Fibroblast of mammary gland (primary cell): ENCODE measurements at regions not wholly inside any gene's neighbourhood (a gene's known extent, or its start where the extent isn't known, plus 50 kb on each side); places are given as distances from the start of the nearest gene placed in this dataset.
"Not testable (repeated sequence)": the region's sequence is repeated elsewhere in the genome, so short reads cannot be mapped to it uniquely, and the experiment has no call there.

Source experiments
- DNase-seq: peaks from one replicate; pipeline ENCODE4 v3.0.0-alpha.2; 2010; ENCODE audit warnings: low read depth
- H3K4me3 ChIP-seq: 2 replicates; pipeline ENCODE4 v1.5.1; 2011; ENCODE audit warnings: low read depth, mild to moderate bottlenecking, low read length, moderate library complexity; ENCODE audit not compliant: control insufficient read depth
- TF ChIP-seq, protein P1 (sequence below): conservative IDR thresholded peaks from 2 replicates; pipeline ENCODE4 v1.5.1; 2011; ENCODE audit warnings: low read depth, low read length, inconsistent platforms; ENCODE audit not compliant: control insufficient read depth, insufficient read depth

DNA sequence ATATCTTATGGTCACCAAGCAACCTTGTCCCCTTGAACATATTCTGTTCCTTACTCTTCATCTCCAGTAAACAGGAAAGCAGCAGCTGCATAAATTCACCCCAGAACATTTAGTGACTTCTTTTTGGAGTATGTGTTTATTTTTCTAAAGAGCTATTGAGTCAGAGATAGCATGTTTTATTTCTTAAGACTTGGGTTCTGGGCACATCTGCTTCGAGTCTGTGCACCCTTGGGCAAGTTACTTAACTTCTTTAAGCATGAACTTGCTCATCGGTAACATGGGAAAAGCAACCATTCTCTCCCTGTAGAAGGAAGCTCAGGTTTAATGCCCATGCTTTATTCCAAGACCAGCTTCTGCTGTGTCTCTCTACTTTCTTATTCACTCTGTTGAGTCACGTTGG, 309.3 kb upstream of the MEX3C start:
- TF ChIP-seq, protein P1, sequence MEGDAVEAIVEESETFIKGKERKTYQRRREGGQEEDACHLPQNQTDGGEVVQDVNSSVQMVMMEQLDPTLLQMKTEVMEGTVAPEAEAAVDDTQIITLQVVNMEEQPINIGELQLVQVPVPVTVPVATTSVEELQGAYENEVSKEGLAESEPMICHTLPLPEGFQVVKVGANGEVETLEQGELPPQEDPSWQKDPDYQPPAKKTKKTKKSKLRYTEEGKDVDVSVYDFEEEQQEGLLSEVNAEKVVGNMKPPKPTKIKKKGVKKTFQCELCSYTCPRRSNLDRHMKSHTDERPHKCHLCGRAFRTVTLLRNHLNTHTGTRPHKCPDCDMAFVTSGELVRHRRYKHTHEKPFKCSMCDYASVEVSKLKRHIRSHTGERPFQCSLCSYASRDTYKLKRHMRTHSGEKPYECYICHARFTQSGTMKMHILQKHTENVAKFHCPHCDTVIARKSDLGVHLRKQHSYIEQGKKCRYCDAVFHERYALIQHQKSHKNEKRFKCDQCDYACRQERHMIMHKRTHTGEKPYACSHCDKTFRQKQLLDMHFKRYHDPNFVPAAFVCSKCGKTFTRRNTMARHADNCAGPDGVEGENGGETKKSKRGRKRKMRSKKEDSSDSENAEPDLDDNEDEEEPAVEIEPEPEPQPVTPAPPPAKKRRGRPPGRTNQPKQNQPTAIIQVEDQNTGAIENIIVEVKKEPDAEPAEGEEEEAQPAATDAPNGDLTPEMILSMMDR, result no peak
- H3K4me3 ChIP-seq, result no peak overlapping the region
- DNase-seq, result no peak

DNA sequence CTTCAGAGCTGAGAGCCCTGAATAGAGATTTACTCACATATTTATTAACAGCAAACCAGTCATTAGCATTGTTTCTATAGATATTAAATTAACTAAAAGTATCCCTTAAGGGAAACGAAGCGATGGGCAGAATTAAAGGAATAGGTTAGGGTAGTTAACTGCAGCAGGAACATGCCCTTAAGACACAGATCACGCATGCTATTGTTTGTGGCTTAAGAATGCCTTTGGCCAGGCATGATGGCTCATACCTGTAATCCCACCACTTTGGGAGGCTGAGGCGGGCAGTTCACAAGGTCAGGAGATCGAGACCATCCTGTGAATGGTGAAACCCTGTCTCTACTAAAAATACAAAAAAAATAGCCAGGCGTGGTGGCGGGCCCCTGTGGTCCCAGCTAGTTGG, 310.9 kb upstream of the MEX3C start:
- not testable (repeated sequence) for H3K4me3 ChIP-seq

DNA sequence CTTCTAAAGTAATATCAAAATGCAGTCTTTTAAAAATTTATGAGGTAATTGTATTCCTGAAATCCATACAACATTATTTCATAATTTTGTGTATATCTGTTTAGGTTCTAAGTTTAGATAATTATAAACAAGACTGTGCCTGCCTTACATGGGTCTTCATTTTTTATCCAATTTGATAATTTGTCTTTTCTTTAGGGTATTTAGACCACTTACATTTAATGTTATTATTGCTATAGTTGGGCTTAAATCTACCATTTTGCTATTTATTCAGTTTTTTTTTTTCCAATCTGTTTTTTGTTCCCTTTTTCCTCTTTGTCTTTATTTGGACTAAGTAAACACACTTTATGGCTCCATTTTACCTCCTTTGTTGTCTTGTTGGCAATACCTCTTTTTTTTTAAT, 312.5 kb upstream of the MEX3C start:
- TF ChIP-seq, protein P1, result no peak
- no peak overlapping the region for H3K4me3 ChIP-seq
- no peak for DNase-seq

More for the DNA sequence above, 310.9 kb upstream of the MEX3C start:
- DNase-seq, result not testable (repeated sequence)

DNA sequence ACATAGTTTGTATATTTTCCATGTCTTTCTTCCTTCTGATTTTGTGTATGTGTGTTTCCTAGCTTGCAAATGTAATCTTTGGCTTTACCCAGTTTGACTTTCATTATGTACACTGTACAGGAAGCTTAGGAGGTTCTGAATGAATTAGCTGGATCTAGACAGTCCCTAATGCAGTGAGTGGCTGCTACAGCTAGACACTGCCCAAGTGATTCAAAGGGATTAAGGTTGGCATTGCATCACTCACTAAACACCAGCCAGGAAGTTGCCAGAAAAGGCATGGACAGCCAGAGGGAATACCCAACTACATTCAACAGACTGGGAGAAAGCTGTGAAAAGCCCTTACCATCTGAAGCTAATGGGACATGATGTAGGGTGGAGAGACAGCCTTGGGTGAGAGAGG, 316.0 kb upstream of the MEX3C start:
- DNase-seq, result no peak
- no peak overlapping the region for H3K4me3 ChIP-seq
- TF ChIP-seq, protein P1, result no peak

DNA sequence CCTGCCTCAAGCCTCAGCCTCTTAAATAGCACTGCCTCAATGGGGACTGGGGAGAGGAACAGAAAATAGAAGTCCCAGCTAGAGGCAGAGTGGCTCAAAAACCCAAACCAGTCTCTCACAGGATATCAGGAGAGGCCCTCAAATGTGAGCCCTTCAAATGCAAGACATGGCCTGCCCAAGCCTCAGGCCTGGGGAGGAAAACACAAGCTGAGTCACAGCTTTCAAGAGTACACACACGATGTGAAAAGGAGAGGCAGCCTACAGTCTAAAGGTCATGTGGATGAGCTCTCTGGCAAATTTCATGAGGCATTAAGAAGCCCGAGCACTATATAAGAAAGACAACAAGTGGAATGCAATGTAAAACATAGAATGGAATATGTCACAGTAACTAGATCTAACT, 316.6 kb upstream of the MEX3C start:
- H3K4me3 ChIP-seq, result no peak overlapping the region
- TF ChIP-seq, protein P1, result no peak
- no peak for DNase-seq

DNA sequence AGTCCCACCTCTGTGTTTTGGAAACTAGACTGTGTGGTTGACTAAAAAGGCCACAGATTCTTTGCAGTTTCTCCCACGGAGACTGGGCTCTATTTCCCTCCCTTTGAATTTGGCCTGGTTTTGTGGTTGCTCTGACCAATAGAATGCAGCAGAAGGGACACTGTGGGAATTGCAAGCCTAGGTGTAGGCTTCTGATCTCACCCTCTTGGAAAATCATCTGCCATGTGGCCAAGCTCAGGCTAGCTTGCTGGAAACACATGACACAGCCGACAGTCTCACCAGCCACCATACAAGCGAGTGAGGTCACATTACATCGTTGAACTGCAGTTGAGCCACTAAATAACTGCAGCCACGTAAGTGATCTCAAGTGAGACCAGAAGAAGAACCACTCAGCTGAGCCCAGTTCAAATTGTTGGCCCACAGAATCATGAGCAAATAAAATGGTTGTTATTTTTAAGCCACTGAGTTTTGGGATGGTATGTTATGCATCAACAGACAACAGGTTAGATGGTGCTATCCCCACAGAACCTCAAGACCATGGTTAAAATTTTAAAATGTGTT, 319.1 kb upstream of the MEX3C start:
- DNase-seq, result no peak
- TF ChIP-seq, protein P1, result no peak
- no peak overlapping the region for H3K4me3 ChIP-seq

DNA sequence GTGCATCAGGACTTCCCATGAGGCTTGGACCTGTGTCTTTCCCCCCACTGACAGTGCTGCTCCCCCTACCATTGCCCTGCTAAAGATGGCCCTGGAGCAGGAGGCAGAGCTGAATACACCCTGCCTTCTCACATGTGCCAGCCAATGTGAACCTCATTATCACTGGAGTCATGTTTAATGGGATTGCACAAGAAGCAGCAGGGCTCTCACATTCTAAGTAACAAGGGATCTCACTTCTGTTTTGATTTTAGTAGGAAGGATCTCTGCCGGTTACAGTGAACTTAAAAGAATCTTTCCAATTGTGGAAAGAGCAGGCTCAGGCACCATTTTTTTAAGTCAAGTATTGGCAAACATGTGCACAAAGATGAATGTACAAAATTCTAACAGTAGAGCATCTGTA, 322.1 kb upstream of the MEX3C start:
- TF ChIP-seq, protein P1, result no peak
- DNase-seq, result no peak

More for the DNA sequence above, 322.1 kb upstream of the MEX3C start:
- H3K4me3 ChIP-seq, result no peak overlapping the region
